Ishikawa (cell line): ENCODE measurements at regions not wholly inside any gene's neighbourhood (a gene's known extent, or its start where the extent isn't known, plus 50 kb on each side); places are given as distances from the start of the nearest gene placed in this dataset.

Experiments
- CREB1 ChIP-seq: IDR thresholded peaks from 2 replicates; pipeline ENCODE4 v1.6.1; 2012; ENCODE audit warnings: low read depth
- EP300 ChIP-seq: IDR thresholded peaks from 2 replicates; pipeline ENCODE4 v1.6.1; 2012; ENCODE audit warnings: borderline replicate concordance
- MAX ChIP-seq: IDR thresholded peaks from 2 replicates; pipeline ENCODE4 v1.6.1; 2012
- RAD21 ChIP-seq: IDR thresholded peaks from 2 replicates; pipeline ENCODE4 v1.6.1; 2012; ENCODE audit warnings: low read depth
- REST ChIP-seq: IDR thresholded peaks from 2 replicates; pipeline ENCODE4 v1.6.1; 2012; ENCODE audit warnings: low read depth, mild to moderate bottlenecking

GRCh38 chr14:47746986-47747385 lies 71.6 kb upstream of the MDGA2 start:
- no peak for TF ChIP-seq EP300
- no peak for TF ChIP-seq REST
- TF ChIP-seq RAD21: no peak
- TF ChIP-seq CREB1: no peak
- TF ChIP-seq MAX: no peak
